MG63 (cell line): ENCODE measurements at regions not wholly inside any gene's neighbourhood (a gene's known extent, or its start where the extent isn't known, plus 50 kb on each side); places are given as distances from the start of the nearest gene placed in this dataset.
A peak's percentile ranks its signal among the peaks of the same experiment; 100 is the strongest.

ENCODE experiments used
- DNase-seq: peaks from one replicate; pipeline ENCODE4 v3.0.0-alpha.2; 2020
- H3K27me3 ChIP-seq: fragments of 250-450 bp; sonication (Bioruptor Pico); 2 replicates; pipeline ENCODE4 v1.5.1; 2020; ENCODE audit warnings: mild to moderate bottlenecking, moderate library complexity
- H3K36me3 ChIP-seq: fragments of 250-450 bp; sonication (Bioruptor Pico); 2 replicates; pipeline ENCODE4 v1.5.1; 2020; ENCODE audit warnings: mild to moderate bottlenecking, moderate library complexity
- H3K4me3 ChIP-seq: fragments of 250-450 bp; sonication (Bioruptor Pico); 2 replicates; pipeline ENCODE4 v1.5.1; 2020; ENCODE audit warnings: mild to moderate bottlenecking, moderate library complexity
- H3K9me3 ChIP-seq: fragments of 250-450 bp; sonication (Bioruptor Pico); 2 replicates; pipeline ENCODE4 v1.5.1; 2020; ENCODE audit warnings: mild to moderate bottlenecking, moderate library complexity

DNA sequence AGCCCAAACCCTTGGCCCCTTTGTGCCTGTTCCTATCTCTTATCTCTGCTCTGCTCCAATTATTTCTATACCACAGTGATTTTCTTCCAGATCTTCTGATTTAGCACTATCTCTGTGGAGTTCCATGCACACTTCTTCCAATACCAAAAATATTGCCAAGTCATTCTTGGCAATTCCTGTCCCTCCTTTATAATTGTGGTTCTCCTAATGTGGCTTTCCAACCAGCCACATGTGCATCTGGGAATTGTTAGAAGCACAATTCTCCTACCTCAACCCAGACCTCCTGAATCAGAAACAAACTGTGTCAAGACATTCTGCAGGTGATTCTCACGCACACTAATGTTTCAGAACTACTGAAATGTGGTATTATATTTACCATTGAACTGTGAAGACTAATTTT, 447.8 kb upstream of the IGFBP3 start:
- no peak overlapping the region for H3K4me3 ChIP-seq
- no peaks in the 10 kb centered on the region for H3K36me3 ChIP-seq
- no peak for DNase-seq
- peaks cover 21% of the 10 kb centered on the region for H3K9me3 ChIP-seq
- no peaks in the 10 kb centered on the region for H3K27me3 ChIP-seq

DNA sequence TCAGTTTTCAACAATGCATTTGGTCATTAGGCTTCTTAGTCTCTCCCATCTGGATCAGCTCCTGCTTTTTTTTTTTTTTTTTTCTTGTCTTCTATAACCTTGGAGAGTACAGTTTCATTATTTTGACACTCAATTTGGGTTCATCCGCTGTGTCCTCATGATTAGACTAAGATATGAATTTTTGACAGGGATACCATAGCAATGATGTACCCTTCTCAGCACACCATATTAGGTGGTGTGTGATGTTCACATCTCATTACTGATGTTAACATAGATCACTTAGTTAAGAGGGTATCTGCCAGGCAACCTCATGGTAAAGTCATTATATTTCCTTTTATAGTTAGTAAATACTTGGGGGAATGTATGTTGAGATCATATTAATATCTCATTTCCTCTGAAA, 445.5 kb upstream of the IGFBP3 start:
- Histone ChIP-seq H3K27me3 (no peaks in the 10 kb centered on the region), H3K9me3 (peaks cover 10% of the 10 kb centered on the region), H3K4me3 (no peak overlapping the region), H3K36me3 (no peaks in the 10 kb centered on the region)
- DNase-seq = no peak

GRCh38 chr7:46363688-46364087, 442.6 kb upstream of the IGFBP3 start:
- no peak for DNase-seq
- Histone ChIP-seq H3K36me3 (no peaks in the 10 kb centered on the region), H3K4me3 (no peak overlapping the region), H3K9me3 (peaks cover 13% of the 10 kb centered on the region), H3K27me3 (no peaks in the 10 kb centered on the region)

GRCh38 chr7:46360811-46361210, 439.7 kb upstream of the IGFBP3 start:
- H3K4me3 ChIP-seq = no peak overlapping the region
- H3K36me3 ChIP-seq = no peaks in the 10 kb centered on the region
- peaks cover 7% of the 10 kb centered on the region for H3K9me3 ChIP-seq
- DNase-seq = no peak
- no peaks in the 10 kb centered on the region for H3K27me3 ChIP-seq

DNA sequence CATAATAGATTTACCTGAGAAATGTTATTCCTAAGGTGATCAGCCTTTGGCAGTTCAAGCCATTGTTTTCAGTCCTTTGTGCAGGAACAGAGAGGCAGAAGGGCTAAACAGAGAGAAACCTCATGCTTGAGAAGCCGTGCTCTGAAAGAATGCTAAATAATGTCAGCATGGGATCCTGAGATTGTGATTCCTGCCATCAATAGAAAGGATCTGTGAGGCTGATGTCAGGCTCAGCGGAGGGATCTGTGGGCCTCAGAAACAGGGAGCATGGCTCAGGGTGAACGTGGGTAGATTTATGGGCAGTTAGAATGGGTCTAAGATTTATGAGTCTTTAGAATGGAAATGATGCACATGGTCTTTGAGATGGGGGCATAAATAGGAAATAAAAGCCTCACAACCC, 439.2 kb upstream of the IGFBP3 start:
- peaks cover 7% of the 10 kb centered on the region for H3K9me3 ChIP-seq
- no peak for DNase-seq
- H3K4me3 ChIP-seq = no peak overlapping the region
- no peaks in the 10 kb centered on the region for H3K27me3 ChIP-seq
- H3K36me3 ChIP-seq = no peaks in the 10 kb centered on the region

DNA sequence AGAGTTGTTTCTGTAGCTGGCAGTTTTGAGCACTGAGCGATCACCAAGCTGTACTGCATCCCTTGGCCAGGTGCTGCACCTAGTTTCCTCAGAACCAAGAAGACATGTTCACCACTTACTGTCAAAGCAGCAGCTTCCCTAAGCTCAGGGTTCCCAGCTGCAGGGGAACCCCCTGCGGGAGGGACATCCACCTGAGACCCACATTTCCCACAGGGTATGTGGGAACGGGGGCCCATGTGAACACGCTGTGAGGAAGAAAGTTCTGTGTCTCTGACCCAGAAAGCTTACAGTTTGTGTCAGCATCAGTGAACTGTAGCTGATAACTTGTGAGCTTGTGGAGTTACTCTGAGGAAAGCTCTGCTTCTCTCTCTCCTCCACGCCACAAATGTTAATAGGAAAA, 436.8 kb upstream of the IGFBP3 start:
- no peaks in the 10 kb centered on the region for H3K27me3 ChIP-seq
- no peaks in the 10 kb centered on the region for H3K36me3 ChIP-seq
- DNase-seq = no peak
- peaks cover 7% of the 10 kb centered on the region for H3K9me3 ChIP-seq
- H3K4me3 ChIP-seq = no peak overlapping the region

- no peak overlapping the region for H3K4me3 ChIP-seq
- H3K27me3 ChIP-seq = no peaks in the 10 kb centered on the region
- H3K36me3 ChIP-seq = no peaks in the 10 kb centered on the region
- H3K9me3 ChIP-seq = peaks cover 7% of the 10 kb centered on the region
- DNase-seq = no peak
Observed at GRCh38 chr7:46357290-46357689, 436.2 kb upstream of the IGFBP3 start.

GRCh38 chr7:46356371-46356770, 435.3 kb upstream of the IGFBP3 start:
- H3K9me3 ChIP-seq = peaks cover 7% of the 10 kb centered on the region
- H3K27me3 ChIP-seq = no peaks in the 10 kb centered on the region
- no peak for DNase-seq
- H3K36me3 ChIP-seq = no peaks in the 10 kb centered on the region
- H3K4me3 ChIP-seq = no peak overlapping the region

- H3K36me3 ChIP-seq = no peaks in the 10 kb centered on the region
- H3K4me3 ChIP-seq = no peak overlapping the region
- H3K27me3 ChIP-seq = no peaks in the 10 kb centered on the region
- no peak for DNase-seq
- peaks cover 7% of the 10 kb centered on the region for H3K9me3 ChIP-seq
Observed at GRCh38 chr7:46355331-46355730, 434.3 kb upstream of the IGFBP3 start.

DNA sequence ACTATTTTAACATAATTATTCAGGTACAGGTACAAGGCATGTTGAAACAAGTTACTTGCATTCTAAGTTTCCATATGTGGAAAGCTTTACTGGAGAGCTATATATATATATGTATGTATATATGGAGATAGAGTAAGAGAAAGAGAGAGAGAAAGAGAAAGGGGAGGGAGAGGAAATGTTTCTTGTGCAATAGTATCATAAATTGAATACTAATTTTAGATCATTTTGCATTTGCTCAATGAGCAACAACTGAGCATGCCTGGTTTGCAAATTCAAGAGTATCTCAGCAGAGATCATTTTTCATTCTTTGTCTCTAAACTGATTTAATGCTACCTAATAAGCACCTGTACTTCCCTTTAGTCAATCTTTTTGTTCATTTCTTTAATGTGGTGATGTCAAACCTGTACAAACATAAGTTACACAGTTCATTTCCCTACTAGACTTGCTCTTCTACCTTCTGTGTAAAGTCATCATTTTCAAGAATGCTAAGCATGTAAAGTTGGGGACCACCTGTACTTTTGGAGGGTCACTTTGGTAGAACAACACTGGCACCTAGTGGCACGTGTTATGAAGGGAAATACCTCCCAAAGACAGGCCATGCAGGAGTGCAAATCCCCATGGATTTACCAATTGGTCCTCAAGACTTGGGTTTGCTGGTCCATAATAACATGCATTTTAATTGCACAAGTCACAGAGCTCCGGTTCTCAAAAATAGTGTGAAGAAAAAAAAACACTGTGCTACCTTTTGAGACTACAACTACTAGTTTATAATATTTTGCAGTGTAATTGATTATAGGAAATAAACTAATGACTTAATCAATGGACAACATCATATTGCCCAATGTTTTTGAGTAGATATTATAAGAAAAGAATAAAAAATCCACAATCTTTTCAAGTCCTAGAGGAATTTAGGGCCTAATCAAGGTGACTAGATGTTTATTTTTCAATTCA, 431.2 kb upstream of the IGFBP3 start:
- Histone ChIP-seq H3K9me3 (no peaks in the 10 kb centered on the region), H3K36me3 (no peaks in the 10 kb centered on the region), H3K4me3 (no peak overlapping the region), H3K27me3 (no peaks in the 10 kb centered on the region)
- peak; percentile 14 for DNase-seq

DNA sequence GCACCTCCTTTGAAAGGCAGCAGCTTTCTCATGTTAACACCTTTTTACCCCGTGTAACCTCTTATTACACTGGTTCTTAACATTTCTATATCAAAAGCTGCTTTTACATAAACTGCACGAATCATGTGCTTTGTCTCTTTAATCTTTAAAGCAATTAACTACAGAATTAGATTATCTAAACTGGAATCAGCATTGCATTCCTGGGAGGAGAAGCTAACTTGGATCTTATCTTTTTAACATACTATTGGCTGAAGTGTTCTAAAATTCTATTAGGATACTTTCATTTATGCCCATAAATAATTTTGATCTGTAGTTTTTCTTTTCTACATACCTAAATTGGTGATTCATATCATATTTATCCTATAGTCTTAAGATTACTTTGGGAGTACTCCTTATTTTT, 428.4 kb upstream of the IGFBP3 start:
- H3K36me3 ChIP-seq = no peaks in the 10 kb centered on the region
- H3K27me3 ChIP-seq = no peaks in the 10 kb centered on the region
- no peak overlapping the region for H3K4me3 ChIP-seq
- DNase-seq = no peak
- no peaks in the 10 kb centered on the region for H3K9me3 ChIP-seq

DNA sequence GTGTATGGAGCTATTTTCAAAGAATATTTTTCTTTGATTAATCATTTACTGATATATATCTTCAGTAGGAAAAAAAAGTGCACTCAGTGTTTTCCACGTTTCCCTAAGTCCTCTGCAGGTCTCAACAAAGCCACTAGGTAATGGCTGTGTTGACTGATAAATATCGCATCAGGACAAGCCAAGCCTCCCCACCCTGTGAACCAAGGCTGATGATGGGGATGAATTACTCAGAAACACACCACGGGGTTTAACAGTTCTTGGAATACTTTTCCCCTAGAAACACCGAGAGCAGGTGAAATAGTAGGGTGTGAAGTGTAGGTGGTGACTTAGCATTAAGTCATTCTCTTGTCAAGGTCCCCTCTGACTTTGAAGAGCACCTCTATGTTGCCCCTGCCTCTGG, 423.5 kb upstream of the IGFBP3 start:
- Histone ChIP-seq H3K36me3 (no peaks in the 10 kb centered on the region), H3K4me3 (no peak overlapping the region), H3K9me3 (no peaks in the 10 kb centered on the region), H3K27me3 (no peaks in the 10 kb centered on the region)
- no peak for DNase-seq

DNA sequence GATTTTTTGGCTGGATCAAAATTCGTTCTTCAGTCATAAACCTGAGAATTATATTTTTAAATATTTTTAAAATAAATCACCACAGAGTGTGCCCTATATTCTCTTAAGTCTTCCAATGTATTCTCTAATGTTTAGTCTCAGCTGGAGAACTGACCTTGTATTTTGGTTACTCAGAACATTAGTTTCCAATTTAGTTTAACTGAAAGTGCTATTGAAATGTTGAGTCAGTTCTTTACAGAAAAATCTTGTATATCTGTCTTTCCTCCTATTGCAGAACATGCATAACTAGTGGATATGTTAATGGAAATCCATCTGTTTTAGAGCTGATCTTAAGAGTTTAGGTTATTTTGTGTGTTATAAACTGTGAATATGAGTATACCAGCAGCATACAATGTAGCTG, 422.7 kb upstream of the IGFBP3 start:
- no peaks in the 10 kb centered on the region for H3K36me3 ChIP-seq
- no peaks in the 10 kb centered on the region for H3K9me3 ChIP-seq
- H3K27me3 ChIP-seq = no peaks in the 10 kb centered on the region
- no peak for DNase-seq
- no peak overlapping the region for H3K4me3 ChIP-seq

GRCh38 chr7:46322937-46323336, 401.9 kb upstream of the IGFBP3 start:
- Histone ChIP-seq H3K27me3 (no peaks in the 10 kb centered on the region), H3K36me3 (no peaks in the 10 kb centered on the region), H3K4me3 (no peak overlapping the region), H3K9me3 (no peaks in the 10 kb centered on the region)
- DNase-seq = no peak

DNA sequence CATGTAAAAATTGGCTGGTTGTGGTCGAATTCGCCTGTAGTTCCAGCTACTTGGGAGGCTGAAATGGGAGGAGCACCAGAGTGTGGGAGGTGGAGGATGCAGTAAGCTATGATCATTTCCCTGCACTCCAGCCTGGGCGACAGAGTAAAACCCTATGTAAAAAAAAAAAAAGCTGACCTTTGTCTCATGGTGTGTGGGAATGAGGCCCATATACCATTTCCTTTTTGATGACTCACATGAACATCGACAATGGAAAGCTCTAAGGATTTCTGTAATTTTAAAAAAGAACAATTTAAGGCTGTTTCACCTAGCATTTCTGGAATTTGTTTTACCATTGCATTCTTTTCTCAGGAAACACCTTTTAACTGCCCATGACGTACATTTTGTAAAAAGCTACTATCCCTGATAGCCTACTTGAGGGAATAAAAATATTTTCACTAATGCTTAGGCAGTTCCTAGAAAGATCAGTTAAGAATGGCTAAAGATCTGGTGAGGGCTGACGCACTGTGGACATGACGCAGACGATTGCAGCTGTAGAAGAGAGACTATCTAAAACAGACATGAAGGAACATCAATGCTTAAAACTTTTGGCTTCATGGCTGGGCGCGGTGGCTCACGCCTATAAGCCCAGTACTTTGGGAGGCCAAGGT, 400.6 kb upstream of the IGFBP3 start:
- H3K4me3 ChIP-seq = no peak overlapping the region
- H3K36me3 ChIP-seq = no peaks in the 10 kb centered on the region
- no peaks in the 10 kb centered on the region for H3K27me3 ChIP-seq
- no peak for DNase-seq
- H3K9me3 ChIP-seq = no peaks in the 10 kb centered on the region

GRCh38 chr7:46320956-46321355, 399.9 kb upstream of the IGFBP3 start:
- DNase-seq = no peak
- no peaks in the 10 kb centered on the region for H3K36me3 ChIP-seq
- no peaks in the 10 kb centered on the region for H3K9me3 ChIP-seq
- H3K27me3 ChIP-seq = no peaks in the 10 kb centered on the region
- H3K4me3 ChIP-seq = no peak overlapping the region

DNA sequence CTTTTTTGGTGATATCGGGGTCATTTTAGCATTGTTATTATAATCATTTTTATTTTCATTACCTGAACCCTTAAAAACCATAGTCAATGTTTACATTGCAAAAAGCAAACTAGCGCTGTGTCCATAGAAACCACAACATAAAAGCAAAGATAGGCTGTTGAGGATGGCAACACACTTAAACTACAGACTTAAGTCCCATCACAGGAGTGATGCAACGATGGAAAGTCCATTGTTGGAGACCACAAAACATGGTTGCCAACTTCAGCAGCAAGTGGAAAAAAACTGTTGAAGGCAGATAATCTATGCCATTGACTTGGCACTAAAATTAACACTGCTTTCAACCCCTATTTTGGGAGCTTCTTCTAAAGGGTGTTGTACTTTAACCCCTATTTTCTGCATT, 398.8 kb upstream of the IGFBP3 start:
- H3K36me3 ChIP-seq = no peaks in the 10 kb centered on the region
- no peak overlapping the region for H3K4me3 ChIP-seq
- DNase-seq = no peak
- H3K9me3 ChIP-seq = no peaks in the 10 kb centered on the region
- H3K27me3 ChIP-seq = no peaks in the 10 kb centered on the region

- H3K27me3 ChIP-seq = no peaks in the 10 kb centered on the region
- H3K9me3 ChIP-seq = 0 out of 2 replicates have a peak, but pooled peaks cover 2% of the 10 kb centered on the region
- H3K4me3 ChIP-seq = no peak overlapping the region
- no peaks in the 10 kb centered on the region for H3K36me3 ChIP-seq
- DNase-seq = no peak
Observed at GRCh38 chr7:46318276-46318675, 397.2 kb upstream of the IGFBP3 start.
